HG02610 (cell line): ENCODE measurements at regions not wholly inside any gene's neighbourhood (a gene's known extent, or its start where the extent isn't known, plus 50 kb on each side); places are given as distances from the start of the nearest gene placed in this dataset.
"Not testable (repeated sequence)": the region's sequence is repeated elsewhere in the genome, so short reads cannot be mapped to it uniquely, and the experiment has no call there.

Experiments
- ATAC-seq: cut with Tn5 transposase; IDR thresholded peaks from one replicate; pipeline ENCODE4 v1.9.1; 2021; ENCODE audit warnings: mild to moderate bottlenecking, moderate library complexity; ENCODE audit not compliant: unreplicated experiment

- no peak for ATAC-seq
Observed at GRCh38 chr11:112533682-112534081, 273.0 kb upstream of the PLET1 start.

DNA sequence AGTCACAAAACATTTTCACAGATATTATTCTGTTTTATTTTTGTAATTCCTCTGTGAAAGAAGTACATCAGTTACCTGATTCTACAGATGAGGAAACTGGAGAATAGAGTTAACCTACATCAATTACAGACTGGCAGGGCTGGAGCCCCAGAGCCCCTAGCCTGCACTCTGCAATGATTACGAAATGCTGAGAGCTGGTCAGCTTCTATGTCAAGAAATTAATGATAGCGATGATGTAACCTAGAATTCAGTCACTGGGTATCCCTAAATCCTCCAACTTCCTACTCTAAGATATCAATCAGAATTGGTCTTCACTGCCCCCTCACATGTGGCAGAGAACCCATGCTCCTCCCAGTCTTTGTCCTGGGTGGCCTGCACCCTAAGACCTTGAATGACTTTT is 273.5 kb upstream of the PLET1 start:
- ATAC-seq: no peak

DNA sequence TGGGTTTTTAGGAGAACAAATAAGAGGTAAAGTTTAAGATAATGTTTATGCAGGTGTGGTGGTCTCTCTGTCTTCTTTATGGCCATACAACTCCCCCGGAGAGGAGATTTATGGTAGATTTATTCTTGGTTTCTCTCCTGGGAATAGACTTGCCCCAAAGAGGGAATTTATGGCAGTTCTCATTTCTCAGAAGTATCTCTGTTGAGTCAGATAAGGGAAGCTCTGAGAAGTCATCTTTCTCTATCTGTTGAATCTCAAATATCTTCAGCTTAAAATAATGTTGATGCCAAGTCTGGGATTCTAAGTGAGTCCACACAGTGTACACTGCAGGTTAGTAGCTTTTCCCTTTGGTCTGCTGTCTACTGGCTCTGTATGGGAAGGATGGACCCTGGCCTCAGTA is 276.4 kb upstream of the PLET1 start:
- no peak for ATAC-seq

GRCh38 chr11:112537846-112538330 is 277.2 kb upstream of the PLET1 start:
- ATAC-seq: no peak

DNA sequence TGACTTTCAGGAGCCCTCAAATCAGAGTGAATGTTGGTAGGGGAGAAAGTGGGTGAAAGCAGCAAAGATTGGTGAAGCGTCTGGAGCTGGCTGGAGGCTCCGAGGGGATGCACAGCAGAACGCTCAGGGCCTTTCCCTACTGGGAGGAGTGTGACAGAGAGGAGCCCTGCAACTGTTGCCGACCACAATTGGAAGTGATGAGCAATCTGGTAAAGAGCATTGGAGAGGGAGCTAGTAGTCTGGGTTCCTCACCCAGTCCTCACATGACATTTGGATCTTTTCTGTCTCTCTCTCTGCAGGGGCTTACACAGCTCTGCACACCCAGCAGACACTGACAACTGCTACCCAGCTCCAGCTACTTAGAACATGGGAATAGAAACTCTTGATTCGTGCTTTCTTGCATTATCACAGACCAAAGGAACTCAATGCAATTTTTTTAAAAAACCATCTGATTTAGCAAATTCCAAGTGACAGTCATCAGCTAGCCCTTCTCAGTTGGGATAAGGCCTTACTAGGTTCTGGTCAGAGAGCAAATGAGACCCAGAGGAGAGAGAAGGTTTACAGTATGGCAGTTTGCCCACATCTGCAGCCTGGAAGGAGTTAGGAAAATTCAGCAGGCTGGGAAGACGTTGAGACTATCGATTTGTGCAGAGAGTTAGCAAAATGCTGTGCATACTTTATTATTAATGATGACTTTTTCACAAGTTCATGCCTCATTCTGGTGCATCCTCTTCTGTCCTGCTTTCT is 278.0 kb upstream of the PLET1 start:
- ATAC-seq: no peak

GRCh38 chr11:112539281-112539555 is 278.6 kb upstream of the PLET1 start:
- not testable (repeated sequence) for ATAC-seq

DNA sequence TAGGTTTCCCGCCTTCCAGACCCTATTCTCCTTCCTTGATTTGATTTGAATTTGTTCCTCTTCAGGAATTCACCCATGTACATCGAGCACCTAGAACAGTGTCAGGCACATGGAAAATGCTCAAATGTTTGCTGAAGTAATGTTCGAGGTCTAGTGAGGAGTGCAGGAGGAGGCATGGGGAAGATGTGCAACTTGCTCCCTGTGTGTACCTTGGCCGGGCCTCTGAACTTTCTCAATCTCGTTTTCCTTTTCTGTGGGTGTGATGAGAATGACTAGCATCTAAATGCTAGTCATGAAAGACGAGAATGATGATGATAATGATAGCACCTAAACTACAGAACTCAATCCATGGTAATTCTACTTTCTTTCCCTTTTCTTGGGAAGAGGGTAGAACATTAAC is 279.1 kb upstream of the PLET1 start:
- ATAC-seq: no peak

DNA sequence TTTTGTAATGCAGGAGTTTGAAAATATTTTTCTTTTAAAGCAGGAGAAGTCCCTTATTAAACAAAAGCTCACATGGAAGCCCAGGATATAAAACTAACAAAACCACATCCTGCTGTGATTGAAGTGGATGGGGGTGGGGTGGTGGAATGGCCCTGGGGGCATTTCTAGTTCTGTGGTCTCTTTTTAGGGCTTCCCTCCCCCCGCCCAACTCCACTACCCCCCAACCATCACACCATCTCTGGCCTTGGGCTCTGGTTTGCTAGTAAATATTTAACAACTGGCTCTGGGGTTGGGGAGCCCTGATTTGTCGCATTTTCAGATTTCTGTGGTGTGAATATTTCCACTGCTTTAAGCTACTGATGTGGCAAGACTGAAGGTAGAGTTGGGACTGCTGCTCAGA is 279.6 kb upstream of the PLET1 start:
- no peak for ATAC-seq

DNA sequence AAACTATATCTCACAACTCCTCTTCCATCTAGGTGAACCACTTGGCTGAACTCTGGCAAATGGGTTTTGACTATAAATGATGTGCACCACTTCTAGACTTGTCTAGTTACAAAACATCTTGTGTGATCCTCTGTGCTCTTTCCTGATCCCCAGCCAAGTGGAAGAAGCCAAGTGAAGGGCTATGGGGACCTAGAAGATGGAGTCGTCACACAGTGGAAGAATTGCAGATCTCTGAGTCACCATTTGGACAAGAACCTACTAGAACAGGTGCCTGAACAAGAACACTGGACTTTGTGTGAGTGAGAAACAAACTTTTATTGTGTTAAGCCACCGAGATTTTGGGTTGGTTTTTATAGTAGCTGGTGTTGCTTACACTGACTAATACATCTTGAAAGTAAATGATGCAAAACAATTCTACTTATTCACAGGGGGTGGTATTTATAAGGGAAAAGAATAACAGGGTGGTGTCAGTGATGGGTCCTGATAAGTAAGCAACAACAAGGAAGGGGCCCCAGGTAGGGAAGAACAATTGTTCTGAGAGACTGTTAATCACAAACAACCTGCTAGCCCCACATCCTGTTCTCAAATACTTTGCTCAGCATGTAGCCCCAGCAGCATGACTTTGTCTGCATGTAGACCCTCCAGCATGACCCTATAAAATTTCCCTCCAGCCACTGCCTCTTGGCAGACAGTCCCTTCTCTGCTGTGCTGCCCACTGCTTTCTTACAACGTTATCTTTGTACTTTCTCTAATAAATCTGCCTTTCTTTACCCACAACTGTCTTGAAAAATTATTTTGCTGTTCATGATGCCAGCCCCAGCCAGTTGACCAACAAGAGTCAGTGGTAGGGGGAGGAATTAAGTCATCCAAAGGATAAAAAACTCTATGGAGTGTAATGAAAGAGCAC is 280.7 kb upstream of the PLET1 start:
- no peak for ATAC-seq

DNA sequence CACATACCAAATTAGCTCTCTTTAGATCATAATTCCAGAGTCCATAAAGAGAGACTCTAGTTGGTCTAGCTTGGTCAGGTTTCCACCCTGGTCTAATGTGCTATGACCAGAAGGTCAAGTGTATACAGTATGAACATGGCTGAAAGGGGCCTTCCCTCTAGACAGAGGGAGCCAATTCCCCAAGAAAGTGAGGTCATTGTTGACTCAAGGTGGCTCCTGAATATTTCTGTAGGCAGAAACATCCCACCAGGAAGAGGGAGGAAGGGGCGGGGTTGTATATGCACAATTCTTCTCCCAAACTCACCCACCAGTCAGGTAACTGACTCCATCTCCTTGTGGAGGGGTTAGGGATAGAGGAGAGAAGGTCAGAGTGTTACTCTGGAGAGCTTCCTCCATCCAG is 281.8 kb upstream of the PLET1 start:
- ATAC-seq: no peak

GRCh38 chr11:112543390-112543789 is 282.7 kb upstream of the PLET1 start:
- no peak for ATAC-seq

- no peak for ATAC-seq
Observed at GRCh38 chr11:112548641-112549040, 288.0 kb upstream of the PLET1 start.

GRCh38 chr11:112553205-112553731 is 292.6 kb upstream of the PLET1 start:
- ATAC-seq: no peak

DNA sequence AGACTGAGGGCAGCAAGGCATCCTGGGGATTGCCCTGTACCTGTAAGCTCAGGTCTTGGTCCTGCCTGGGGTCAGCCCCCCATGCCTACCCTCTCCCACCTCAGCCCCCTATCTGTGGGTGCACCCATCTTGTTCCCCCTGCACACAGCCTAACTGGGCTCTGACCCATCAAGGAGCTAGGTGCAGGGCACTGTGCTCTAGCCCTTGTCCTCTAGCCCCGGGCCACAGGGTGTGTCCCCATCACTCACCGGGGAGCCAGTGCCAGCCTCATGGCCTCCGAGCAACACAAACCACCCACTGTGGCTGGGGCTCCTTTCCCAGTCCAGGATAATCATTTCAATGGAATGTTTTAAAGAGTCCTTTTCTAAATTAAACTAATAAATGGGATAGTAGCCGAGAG is 293.9 kb upstream of the PLET1 start:
- no peak for ATAC-seq

DNA sequence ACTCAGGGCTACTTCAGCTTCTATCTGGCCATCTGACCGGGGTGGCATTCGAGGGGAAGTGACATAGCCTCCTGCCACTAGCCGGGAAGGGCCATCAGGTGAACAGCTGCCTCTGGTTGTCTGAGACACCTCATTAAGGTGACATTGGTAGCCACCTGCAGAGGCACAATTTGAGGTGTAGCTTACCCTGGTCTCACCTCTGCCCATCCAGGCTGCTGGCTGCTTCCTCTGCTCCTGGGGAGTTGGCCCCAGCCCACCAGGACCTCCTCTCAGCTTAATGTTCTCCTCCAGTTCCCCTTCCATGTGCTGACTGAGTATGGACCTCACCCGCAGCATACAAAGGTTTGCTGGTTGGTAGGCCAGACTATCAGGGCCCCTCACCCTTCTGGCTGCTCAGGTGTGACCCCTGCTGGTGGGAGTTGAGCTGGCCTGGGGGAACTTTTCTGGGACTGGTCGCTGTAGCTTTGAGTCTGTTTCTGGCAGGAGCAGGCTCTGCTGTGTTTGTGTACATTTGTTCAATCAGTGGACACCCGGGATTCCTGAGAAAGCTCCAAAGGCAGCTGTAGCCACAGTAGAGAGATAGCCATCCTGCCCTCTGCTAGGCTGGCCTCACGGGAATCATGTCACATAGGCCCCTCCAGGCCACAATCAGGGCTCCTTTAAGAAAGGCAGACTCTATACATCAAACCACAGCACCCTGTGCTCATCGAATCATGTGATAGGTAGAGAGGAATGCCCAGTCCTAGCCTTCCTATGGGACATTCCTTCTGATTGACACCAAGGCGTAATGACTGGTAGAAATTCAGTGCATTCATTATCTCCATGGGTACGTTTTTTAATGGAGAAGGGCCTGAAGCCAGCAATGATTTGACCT is 295.1 kb upstream of the PLET1 start:
- no peak for ATAC-seq

DNA sequence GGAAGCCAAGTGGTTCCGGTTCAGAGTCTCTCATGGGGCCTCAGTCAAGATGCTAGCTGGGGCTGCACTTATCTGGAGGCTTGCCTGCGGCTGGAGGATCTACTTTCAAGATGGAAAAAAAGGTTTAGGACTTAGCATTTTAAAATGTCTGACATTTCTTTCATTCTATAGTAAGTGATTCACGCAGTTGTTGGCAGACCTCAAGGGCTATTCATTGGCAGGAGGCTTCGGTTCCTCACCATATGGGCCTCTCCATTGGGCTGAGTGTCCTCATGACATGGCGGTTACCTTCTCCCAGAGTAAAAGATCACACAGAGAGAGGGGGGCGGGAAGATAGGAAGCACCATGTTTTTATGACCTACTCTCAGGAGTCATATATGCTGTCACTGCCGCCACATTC is 298.0 kb upstream of the PLET1 start:
- no peak for ATAC-seq

DNA sequence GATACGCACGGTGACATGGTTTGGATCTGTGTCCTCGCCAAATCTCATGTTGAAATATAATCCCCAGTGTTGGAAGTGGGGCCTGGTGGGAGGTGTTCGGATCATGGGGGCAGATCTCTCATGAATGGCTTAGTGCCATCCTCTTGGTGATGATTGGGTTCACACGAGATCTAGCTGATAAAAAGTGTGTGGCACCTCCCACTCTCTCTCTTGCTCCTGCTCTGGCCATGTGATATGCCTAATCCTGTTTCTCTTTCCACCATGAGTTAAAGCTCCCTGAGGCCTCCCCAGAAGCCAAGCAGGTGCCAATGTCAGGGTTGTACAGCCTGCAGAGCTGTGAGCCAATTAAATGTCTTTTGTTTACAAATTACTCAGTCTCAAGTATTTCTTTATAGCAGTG is 303.1 kb upstream of the PLET1 start:
- no peak for ATAC-seq

GRCh38 chr11:112564228-112564955 is 303.7 kb upstream of the PLET1 start:
- no peak for ATAC-seq

- ATAC-seq: no peak
Observed at GRCh38 chr11:112565551-112565950, 304.9 kb upstream of the PLET1 start.

DNA sequence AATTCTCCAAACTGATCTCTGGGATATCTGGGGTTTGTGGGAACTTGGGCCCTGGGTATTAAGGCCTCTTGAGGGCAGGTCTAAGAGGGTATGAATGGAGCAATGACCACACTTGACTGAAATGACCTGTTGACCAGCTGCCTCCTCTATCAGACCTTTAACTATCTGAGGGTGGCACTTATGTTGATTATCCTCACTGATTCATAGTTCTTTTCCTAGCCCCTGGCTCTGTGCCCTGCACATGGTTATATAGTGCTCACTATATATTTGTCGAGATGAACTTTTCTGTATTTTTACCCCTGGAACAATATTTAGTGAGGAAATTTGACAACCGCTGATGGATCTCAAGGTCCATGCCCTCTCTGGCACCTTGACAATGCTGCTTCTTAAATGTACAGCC is 305.5 kb upstream of the PLET1 start:
- ATAC-seq: no peak
